ENCODE measurements at regions not wholly inside any gene's neighbourhood (a gene's known extent, or its start where the extent isn't known, plus 50 kb on each side); places are given as distances from the start of the nearest gene placed in this dataset.

- TF ChIP-seq CTCF (conservative IDR thresholded peaks at IDR 0.05; ENCODE audit: low read depth, low read length): no peak
- no peak for TF ChIP-seq EZH2 (IDR thresholded peaks at IDR 0.05; ENCODE audit: low read length, unreplicated experiment)
- no peak for TF ChIP-seq EZH2phosphoT487 (IDR thresholded peaks at IDR 0.05; ENCODE audit: borderline replicate concordance, low read length)
Observed at GRCh38 chrX:13177921-13178566, 133.6 kb upstream of the FAM9C start.

Data from PC-3 (cell line).